A673 (cell line): ENCODE measurements at regions not wholly inside any gene's neighbourhood (a gene's known extent, or its start where the extent isn't known, plus 50 kb on each side); places are given as distances from the start of the nearest gene placed in this dataset.

Source experiments
- BruUV-seq: library from RNA; stranded (reverse); fragments of 400-500 nt; replicated peaks from 2 replicates; lab custom pipeline; 2021; lab: Mats Ljungman, UMichigan
- CTCF ChIA-PET: fragments of 300-600 bp; sonication (Branson Sonifier 250); formaldehyde crosslinking; loops from one replicate; lab custom pipeline; 2022; ENCODE audit warnings: antibody characterized with exemption; lab: Charles Lee
- POLR2A ChIA-PET: fragments of 300-600 bp; sonication (Branson Sonifier 250); formaldehyde crosslinking; loops from one replicate; lab custom pipeline; 2022; ENCODE audit warnings: antibody characterized with exemption; ENCODE audit not compliant: low non-redundant PET; lab: Charles Lee
- DNase-seq: peaks from one replicate; pipeline ENCODE4 v3.0.0-alpha.2; 2015; ENCODE audit warnings: low spot score
- H3K27ac ChIP-seq: fragments of 200-600 bp; sonication (generic); 2 replicates; pipeline ENCODE4 v1.5.1; 2016; ENCODE audit warnings: mixed run types, low read depth, mild to moderate bottlenecking, mixed read lengths, antibody characterized with exemption, low read length; ENCODE audit not compliant: poor library complexity, severe bottlenecking
- H3K27me3 ChIP-seq: fragments of 200-600 bp; sonication (generic); replicated peaks from 2 replicates; pipeline ENCODE4 v1.6.1; 2017; ENCODE audit warnings: mixed run types, low read depth, mild to moderate bottlenecking, mixed read lengths, antibody characterized with exemption, low read length; ENCODE audit not compliant: insufficient read depth, poor library complexity
- H3K36me3 ChIP-seq: fragments of 200-600 bp; sonication (generic); 2 replicates; pipeline ENCODE4 v1.6.1; 2016; ENCODE audit warnings: mixed run types, mild to moderate bottlenecking, mixed read lengths, antibody characterized with exemption, low read length; ENCODE audit not compliant: insufficient read depth, poor library complexity, severe bottlenecking
- H3K4me1 ChIP-seq: fragments of 200-600 bp; sonication (generic); 2 replicates; pipeline ENCODE4 v1.6.1; 2017; ENCODE audit warnings: mixed run types, mild to moderate bottlenecking, mixed read lengths, antibody characterized with exemption, low read length; ENCODE audit not compliant: insufficient read depth, poor library complexity, severe bottlenecking
- H3K4me3 ChIP-seq: fragments of 200-600 bp; sonication (generic); 2 replicates; pipeline ENCODE4 v1.5.1; 2016; ENCODE audit warnings: low read depth, mixed run types, mild to moderate bottlenecking, mixed read lengths, low read length; ENCODE audit not compliant: poor library complexity, severe bottlenecking
- H3K9me3 ChIP-seq: fragments of 200-600 bp; sonication (generic); 2 replicates; pipeline ENCODE4 v1.6.1; 2016; ENCODE audit warnings: mixed run types, low read depth, mild to moderate bottlenecking, mixed read lengths, antibody characterized with exemption, low read length; ENCODE audit not compliant: poor library complexity, severe bottlenecking
- CTCF ChIP-seq: fragments of 300-800, 200-600 bp; sonication (generic); conservative IDR thresholded peaks from 2 replicates; pipeline ENCODE4 v1.5.1; 2017; ENCODE audit warnings: low read depth, mild to moderate bottlenecking, antibody characterized with exemption, low read length, moderate library complexity, mixed read lengths
- EZH2 ChIP-seq: fragments of 200-600 bp; sonication (generic); IDR thresholded peaks from 2 replicates; pipeline ENCODE4 v1.6.1; 2017; ENCODE audit warnings: borderline replicate concordance, low read depth, mild to moderate bottlenecking, mixed read lengths, antibody characterized with exemption, low read length; ENCODE audit not compliant: poor library complexity, severe bottlenecking
- intact Hi-C: fragments of 100-400 bp; cut with micrococcal nuclease; formaldehyde crosslinking; loops from one replicate; pipeline ENCODE4 v1.10.0; 2022; ENCODE audit not compliant: unreplicated experiment

- Histone ChIP-seq H3K27ac (no peak overlapping the region), H3K4me3 (no peak overlapping the region), H3K9me3 (no peaks in the 10 kb centered on the region), H3K27me3 (no peaks in the 10 kb centered on the region), H3K36me3 (no peaks in the 10 kb centered on the region), H3K4me1 (no peaks in the 10 kb centered on the region)
- intact Hi-C loops: no loop called here
- DNase-seq: no peak
- TF ChIP-seq CTCF (no peak), EZH2 (no peak)
- CTCF ChIA-PET: no interaction called here
- POLR2A ChIA-PET: no interaction called here
- BruUV-seq: no TSS peak
Measured at GRCh38 chr5:121027636-121028035, 563.5 kb downstream of the PRR16 start.

- TF ChIP-seq EZH2 (no peak), CTCF (no peak)
- no peaks in the 10 kb centered on the region for H3K36me3 ChIP-seq
- CTCF ChIA-PET: no interaction called here
- no TSS peak for BruUV-seq
- intact Hi-C loops: no loop called here
- no peak overlapping the region for H3K27ac ChIP-seq
- POLR2A ChIA-PET: no interaction called here
- H3K9me3 ChIP-seq: no peaks in the 10 kb centered on the region
- no peaks in the 10 kb centered on the region for H3K27me3 ChIP-seq
- no peak for DNase-seq
- no peaks in the 10 kb centered on the region for H3K4me1 ChIP-seq
- no peak overlapping the region for H3K4me3 ChIP-seq
Measured at GRCh38 chr5:121029536-121030245, 565.6 kb downstream of the PRR16 start.

- no peaks in the 10 kb centered on the region for H3K27me3 ChIP-seq
- H3K4me3 ChIP-seq: no peak overlapping the region
- ChIA-PET CTCF (no interaction called here), POLR2A (no interaction called here)
- intact Hi-C loops: no loop called here
- H3K4me1 ChIP-seq: no peaks in the 10 kb centered on the region
- H3K27ac ChIP-seq: no peak overlapping the region
- BruUV-seq: no TSS peak
- no peaks in the 10 kb centered on the region for H3K9me3 ChIP-seq
- H3K36me3 ChIP-seq: no peaks in the 10 kb centered on the region
- no peak for DNase-seq
- TF ChIP-seq EZH2 (no peak), CTCF (no peak)
Measured at GRCh38 chr5:121031491-121031890, 567.4 kb downstream of the PRR16 start.
